Activated CD8-positive, alpha-beta T cell treated with anti-CD3 and anti-CD28 coated beads for 36 hours (primary cell): ENCODE measurements at regions not wholly inside any gene's neighbourhood (a gene's known extent, or its start where the extent isn't known, plus 50 kb on each side); places are given as distances from the start of the nearest gene placed in this dataset.

ENCODE experiments used
- ATAC-seq: fragments of 200-7000 bp; cut with Tn5 transposase; one replicate; pipeline ENCODE4 v1.10.0; 2021; ENCODE audit warnings: mild to moderate bottlenecking, moderate library complexity
- CTCF ChIA-PET: fragments of 350-600 bp; sonication (Branson Sonifier 250); formaldehyde crosslinking; loops from one replicate; lab custom pipeline; 2021; ENCODE audit warnings: antibody characterized with exemption; lab: Charles Lee
- POLR2A ChIA-PET: fragments of 350-600 bp; sonication (Branson Sonifier 250); formaldehyde crosslinking; loops from one replicate; lab custom pipeline; 2021; ENCODE audit warnings: antibody characterized with exemption; lab: Charles Lee
- DNase-seq: peaks from one replicate; pipeline ENCODE4 v3.0.0-alpha.2; 2020
- H3K27ac Mint-ChIP-seq: one replicate; pipeline ENCODE4 v1.8.0; 2021; ENCODE audit warnings: mild to moderate bottlenecking, mixed read lengths
- H3K27me3 Mint-ChIP-seq: one replicate; pipeline ENCODE4 v1.8.0; 2021; ENCODE audit warnings: mixed read lengths
- H3K36me3 Mint-ChIP-seq: one replicate; pipeline ENCODE4 v1.8.0; 2021; ENCODE audit warnings: low read depth, mixed read lengths
- H3K4me1 Mint-ChIP-seq: one replicate; pipeline ENCODE4 v1.8.0; 2021; ENCODE audit warnings: low read depth, mixed read lengths
- H3K4me3 Mint-ChIP-seq: one replicate; pipeline ENCODE4 v1.8.0; 2021; ENCODE audit warnings: mild to moderate bottlenecking, moderate library complexity, mixed read lengths
- H3K9me3 Mint-ChIP-seq: one replicate; pipeline ENCODE4 v1.8.0; 2021; ENCODE audit warnings: mixed read lengths
- intact Hi-C: fragments of 100-400 bp; cut with micrococcal nuclease; formaldehyde crosslinking; loops from one replicate; pipeline ENCODE4 v1.10.0; 2022
- TF ChIP-seq, protein P1 (sequence below): fragments of 200-600 bp; IDR thresholded peaks from one replicate; pipeline ENCODE4 v1.8.0; 2022; ENCODE audit warnings: antibody characterized with exemption, mild to moderate bottlenecking

GRCh38 chr6:71194724-71195123 is 93.9 kb upstream of the OGFRL1 start:
- H3K9me3 Mint-ChIP-seq, result no peaks in the 10 kb centered on the region
- ATAC-seq (no peak), DNase-seq (no peak)
- H3K4me1 Mint-ChIP-seq, result no peaks in the 10 kb centered on the region
- no peak overlapping the region for H3K27ac Mint-ChIP-seq
- CTCF ChIA-PET, result interaction anchor here (1.5 kb wide), 1 partner anchor 155 kb away, joined by 3 read pairs; no protein-coding TSS in a partner anchor
- intact Hi-C loops, result no loop called here
- H3K27me3 Mint-ChIP-seq, result no peaks in the 10 kb centered on the region
- no peak overlapping the region for H3K4me3 Mint-ChIP-seq
- no peaks in the 10 kb centered on the region for H3K36me3 Mint-ChIP-seq
- POLR2A ChIA-PET, result no interaction called here
- TF ChIP-seq, protein P1, sequence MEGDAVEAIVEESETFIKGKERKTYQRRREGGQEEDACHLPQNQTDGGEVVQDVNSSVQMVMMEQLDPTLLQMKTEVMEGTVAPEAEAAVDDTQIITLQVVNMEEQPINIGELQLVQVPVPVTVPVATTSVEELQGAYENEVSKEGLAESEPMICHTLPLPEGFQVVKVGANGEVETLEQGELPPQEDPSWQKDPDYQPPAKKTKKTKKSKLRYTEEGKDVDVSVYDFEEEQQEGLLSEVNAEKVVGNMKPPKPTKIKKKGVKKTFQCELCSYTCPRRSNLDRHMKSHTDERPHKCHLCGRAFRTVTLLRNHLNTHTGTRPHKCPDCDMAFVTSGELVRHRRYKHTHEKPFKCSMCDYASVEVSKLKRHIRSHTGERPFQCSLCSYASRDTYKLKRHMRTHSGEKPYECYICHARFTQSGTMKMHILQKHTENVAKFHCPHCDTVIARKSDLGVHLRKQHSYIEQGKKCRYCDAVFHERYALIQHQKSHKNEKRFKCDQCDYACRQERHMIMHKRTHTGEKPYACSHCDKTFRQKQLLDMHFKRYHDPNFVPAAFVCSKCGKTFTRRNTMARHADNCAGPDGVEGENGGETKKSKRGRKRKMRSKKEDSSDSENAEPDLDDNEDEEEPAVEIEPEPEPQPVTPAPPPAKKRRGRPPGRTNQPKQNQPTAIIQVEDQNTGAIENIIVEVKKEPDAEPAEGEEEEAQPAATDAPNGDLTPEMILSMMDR, result no peak

- Mint-ChIP-seq H3K9me3 (peaks cover 4% of the 10 kb centered on the region), H3K36me3 (no peaks in the 10 kb centered on the region), H3K27ac (no peak overlapping the region), H3K27me3 (peaks cover 1% of the 10 kb centered on the region), H3K4me1 (no peaks in the 10 kb centered on the region), H3K4me3 (no peak overlapping the region)
- ChIA-PET CTCF (interaction anchor here (0.9 kb wide), 1 partner anchor 148 kb away, joined by 3 read pairs; no protein-coding TSS in a partner anchor), POLR2A (no interaction called here)
- TF ChIP-seq, protein P1, result no peak
- no peak for DNase-seq
- ATAC-seq, result no peak
- intact Hi-C loops, result no loop called here
Observed at GRCh38 chr6:71197267-71197666, 91.3 kb upstream of the OGFRL1 start.

DNA sequence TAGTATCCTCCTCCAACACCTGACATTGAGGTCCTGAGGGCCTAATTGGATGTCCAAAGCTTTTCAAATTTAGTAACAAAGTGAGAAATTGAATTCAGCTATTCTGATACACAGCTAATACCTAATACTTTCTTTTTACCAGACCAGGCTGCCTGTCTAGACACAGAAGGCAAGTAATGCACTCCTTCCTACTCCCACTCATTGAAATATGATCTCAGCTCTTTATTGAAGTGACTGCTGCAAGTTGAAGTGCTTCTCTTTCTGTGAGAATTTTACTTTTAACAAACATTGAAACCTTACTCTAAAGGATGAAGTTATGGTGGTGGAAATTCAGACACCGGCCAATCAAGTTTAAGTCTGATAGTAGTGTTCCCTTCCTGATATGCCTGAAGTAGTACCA is 90.8 kb upstream of the OGFRL1 start:
- TF ChIP-seq, protein P1, result no peak
- DNase-seq (no peak), ATAC-seq (no peak)
- ChIA-PET POLR2A (no interaction called here), CTCF (no interaction called here)
- Mint-ChIP-seq H3K27me3 (peaks cover 1% of the 10 kb centered on the region), H3K27ac (no peak overlapping the region), H3K9me3 (peaks cover 4% of the 10 kb centered on the region), H3K4me1 (no peaks in the 10 kb centered on the region), H3K4me3 (no peak overlapping the region), H3K36me3 (no peaks in the 10 kb centered on the region)
- intact Hi-C loops, result no loop called here

GRCh38 chr6:71198908-71199307 is 89.7 kb upstream of the OGFRL1 start:
- H3K27me3 Mint-ChIP-seq, result peaks cover 4% of the 10 kb centered on the region
- DNase-seq (no peak), ATAC-seq (no peak)
- CTCF ChIA-PET, result interaction anchor here (1.7 kb wide), 1 partner anchor 8 kb away, joined by 7 read pairs; no protein-coding TSS in a partner anchor
- no peaks in the 10 kb centered on the region for H3K36me3 Mint-ChIP-seq
- H3K27ac Mint-ChIP-seq, result no peak overlapping the region
- intact Hi-C loops, result no loop called here
- H3K4me1 Mint-ChIP-seq, result no peaks in the 10 kb centered on the region
- TF ChIP-seq, protein P1, result no peak
- POLR2A ChIA-PET, result interaction anchor here (1.1 kb wide), 1 partner anchor 139 kb away, joined by 3 read pairs; no protein-coding TSS in a partner anchor
- no peak overlapping the region for H3K4me3 Mint-ChIP-seq
- peaks cover 4% of the 10 kb centered on the region for H3K9me3 Mint-ChIP-seq

DNA sequence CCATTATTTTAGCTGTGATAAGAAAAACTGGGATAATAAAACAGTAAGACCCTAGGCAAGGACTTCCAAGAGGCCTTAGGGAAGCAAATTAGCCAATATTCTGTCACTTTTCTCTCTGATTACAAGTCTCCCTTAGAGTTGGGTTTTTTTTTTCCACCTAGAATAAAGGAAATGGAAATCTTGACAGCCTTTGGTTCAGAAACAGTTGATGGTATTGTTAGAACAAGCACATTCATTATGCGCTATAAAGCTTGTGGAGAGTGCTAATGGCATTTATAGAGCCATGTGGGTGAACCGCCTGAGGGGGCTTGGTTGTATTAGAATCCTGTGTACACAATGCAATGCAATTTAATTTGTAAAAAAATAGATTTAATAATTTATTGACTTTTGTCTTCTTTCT is 88.9 kb upstream of the OGFRL1 start:
- ChIA-PET CTCF (interaction anchor here (1.7 kb wide), 1 partner anchor 9 kb away, joined by 7 read pairs; no protein-coding TSS in a partner anchor), POLR2A (no interaction called here)
- ATAC-seq, result no peak
- Mint-ChIP-seq H3K4me3 (no peak overlapping the region), H3K9me3 (peaks cover 4% of the 10 kb centered on the region), H3K36me3 (no peaks in the 10 kb centered on the region), H3K4me1 (no peaks in the 10 kb centered on the region), H3K27ac (no peak overlapping the region), H3K27me3 (peaks cover 4% of the 10 kb centered on the region)
- intact Hi-C loops, result no loop called here
- no peak for DNase-seq
- TF ChIP-seq, protein P1, result no peak
